ENCODE measurements at regions not wholly inside any gene's neighbourhood (a gene's known extent, or its start where the extent isn't known, plus 50 kb on each side); places are given as distances from the start of the nearest gene placed in this dataset.
"Not testable (repeated sequence)": the region's sequence is repeated elsewhere in the genome, so short reads cannot be mapped to it uniquely, and the experiment has no call there.

DNA sequence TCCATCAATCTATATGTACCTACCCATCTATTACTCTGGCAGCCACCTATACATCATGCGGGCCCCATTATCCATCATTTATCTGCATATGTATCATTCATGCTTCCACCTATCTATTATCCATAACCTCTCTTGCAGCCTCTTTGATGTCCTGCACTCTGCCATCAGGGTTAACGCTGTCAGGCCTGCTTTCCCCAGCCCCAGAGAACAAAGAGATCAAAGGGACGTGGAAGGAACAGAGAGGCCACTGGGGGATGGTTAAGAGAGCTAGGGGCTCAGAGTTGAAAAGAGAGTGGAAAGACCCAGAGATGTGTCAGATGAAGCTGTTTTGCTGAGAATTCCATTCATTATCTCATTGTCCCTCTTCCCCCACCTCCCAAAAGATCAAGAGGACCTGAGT lies 67.3 kb upstream of the CCDC167 start:
- Histone ChIP-seq H3K27me3 (replicated peaks; ENCODE audit: insufficient read depth) (peaks cover 4% of the 10 kb centered on the region), H3K4me3 (no peak overlapping the region), H3K4me1 (replicated peaks) (peaks cover 4% of the 10 kb centered on the region), H3K36me3 (no peaks in the 10 kb centered on the region), H3K27ac (no peak overlapping the region), H3K9me3 (no peaks in the 10 kb centered on the region)
- WGBS, result 83% methylated on average over 3 of the region's 3 CpGs
- no peak for DNase-seq (ENCODE audit: low spot score)
- TF ChIP-seq POLR2AphosphoS5 (IDR thresholded peaks at IDR 0.05), result no peak
- TF ChIP-seq POLR2A (IDR thresholded peaks at IDR 0.05), result no peak
- TF ChIP-seq, protein P1, sequence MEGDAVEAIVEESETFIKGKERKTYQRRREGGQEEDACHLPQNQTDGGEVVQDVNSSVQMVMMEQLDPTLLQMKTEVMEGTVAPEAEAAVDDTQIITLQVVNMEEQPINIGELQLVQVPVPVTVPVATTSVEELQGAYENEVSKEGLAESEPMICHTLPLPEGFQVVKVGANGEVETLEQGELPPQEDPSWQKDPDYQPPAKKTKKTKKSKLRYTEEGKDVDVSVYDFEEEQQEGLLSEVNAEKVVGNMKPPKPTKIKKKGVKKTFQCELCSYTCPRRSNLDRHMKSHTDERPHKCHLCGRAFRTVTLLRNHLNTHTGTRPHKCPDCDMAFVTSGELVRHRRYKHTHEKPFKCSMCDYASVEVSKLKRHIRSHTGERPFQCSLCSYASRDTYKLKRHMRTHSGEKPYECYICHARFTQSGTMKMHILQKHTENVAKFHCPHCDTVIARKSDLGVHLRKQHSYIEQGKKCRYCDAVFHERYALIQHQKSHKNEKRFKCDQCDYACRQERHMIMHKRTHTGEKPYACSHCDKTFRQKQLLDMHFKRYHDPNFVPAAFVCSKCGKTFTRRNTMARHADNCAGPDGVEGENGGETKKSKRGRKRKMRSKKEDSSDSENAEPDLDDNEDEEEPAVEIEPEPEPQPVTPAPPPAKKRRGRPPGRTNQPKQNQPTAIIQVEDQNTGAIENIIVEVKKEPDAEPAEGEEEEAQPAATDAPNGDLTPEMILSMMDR (IDR thresholded peaks at IDR 0.05), result no peak
- intact Hi-C loops (cut with DNase I), result loop anchor here (5.0 to 10.0 kb wide), 2 partner anchors 202 to 245 kb away; no protein-coding TSS in a partner anchor

DNA sequence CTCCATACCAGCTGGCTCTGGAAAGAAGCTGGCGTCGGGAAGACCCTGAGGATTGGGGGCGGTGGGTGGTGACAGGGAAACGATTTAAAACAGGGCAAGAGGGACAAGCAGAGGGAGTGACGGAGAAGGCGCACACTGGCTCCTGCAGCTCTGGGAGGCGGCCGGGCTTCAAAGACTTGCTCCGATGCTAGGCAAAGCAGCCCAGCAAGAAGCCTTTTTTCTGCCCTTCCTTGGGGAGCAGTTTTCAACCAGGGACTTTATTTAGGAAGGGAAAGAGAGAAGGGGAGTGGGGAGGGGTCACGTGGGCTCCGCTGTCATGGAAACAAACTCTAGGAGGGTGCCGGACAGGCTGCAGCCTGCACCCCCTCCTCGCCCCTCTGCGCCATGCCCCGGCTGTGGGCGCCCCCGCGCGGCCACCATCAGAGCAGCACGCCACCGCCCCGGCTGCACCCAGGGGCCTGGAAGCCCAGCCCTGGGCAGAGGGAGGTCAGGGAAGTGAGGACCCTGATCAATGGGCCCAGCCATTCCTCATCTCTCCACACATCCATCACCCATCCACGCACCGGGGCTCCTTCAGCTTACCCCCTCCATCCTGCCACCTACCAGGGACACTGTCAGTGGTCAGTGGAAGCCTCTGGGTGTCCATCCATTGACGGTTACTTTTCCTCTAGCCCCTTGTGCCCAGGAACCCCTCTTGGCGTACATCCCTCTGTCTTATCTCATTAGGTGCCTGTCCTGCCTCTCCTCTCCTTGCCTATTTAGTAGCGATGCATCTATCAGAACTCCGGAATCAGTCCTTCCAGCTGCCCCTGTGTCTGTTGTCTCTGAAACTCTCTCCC lies 66.6 kb upstream of the CCDC167 start:
- DNase-seq (ENCODE audit: low spot score), result peak; percentile 46
- H3K9me3 ChIP-seq, result no peaks in the 10 kb centered on the region
- TF ChIP-seq, protein P1 (IDR thresholded peaks at IDR 0.05), result peak; percentile 57 to 89 (median 78)
- TF ChIP-seq POLR2A (IDR thresholded peaks at IDR 0.05), result no peak
- 16% methylated on average over 28 of the region's 28 CpGs for WGBS
- H3K4me1 ChIP-seq (replicated peaks), result peaks cover 4% of the 10 kb centered on the region
- no peaks in the 10 kb centered on the region for H3K36me3 ChIP-seq
- no peak overlapping the region for H3K27ac ChIP-seq
- H3K4me3 ChIP-seq, result peak overlapping the region; percentile 12 to 23
- intact Hi-C loops (cut with DNase I), result loop anchor here (5.0 to 10.0 kb wide), 2 partner anchors 202 to 244 kb away; no protein-coding TSS in a partner anchor
- H3K27me3 ChIP-seq (replicated peaks; ENCODE audit: insufficient read depth), result peaks cover 4% of the 10 kb centered on the region

DNA sequence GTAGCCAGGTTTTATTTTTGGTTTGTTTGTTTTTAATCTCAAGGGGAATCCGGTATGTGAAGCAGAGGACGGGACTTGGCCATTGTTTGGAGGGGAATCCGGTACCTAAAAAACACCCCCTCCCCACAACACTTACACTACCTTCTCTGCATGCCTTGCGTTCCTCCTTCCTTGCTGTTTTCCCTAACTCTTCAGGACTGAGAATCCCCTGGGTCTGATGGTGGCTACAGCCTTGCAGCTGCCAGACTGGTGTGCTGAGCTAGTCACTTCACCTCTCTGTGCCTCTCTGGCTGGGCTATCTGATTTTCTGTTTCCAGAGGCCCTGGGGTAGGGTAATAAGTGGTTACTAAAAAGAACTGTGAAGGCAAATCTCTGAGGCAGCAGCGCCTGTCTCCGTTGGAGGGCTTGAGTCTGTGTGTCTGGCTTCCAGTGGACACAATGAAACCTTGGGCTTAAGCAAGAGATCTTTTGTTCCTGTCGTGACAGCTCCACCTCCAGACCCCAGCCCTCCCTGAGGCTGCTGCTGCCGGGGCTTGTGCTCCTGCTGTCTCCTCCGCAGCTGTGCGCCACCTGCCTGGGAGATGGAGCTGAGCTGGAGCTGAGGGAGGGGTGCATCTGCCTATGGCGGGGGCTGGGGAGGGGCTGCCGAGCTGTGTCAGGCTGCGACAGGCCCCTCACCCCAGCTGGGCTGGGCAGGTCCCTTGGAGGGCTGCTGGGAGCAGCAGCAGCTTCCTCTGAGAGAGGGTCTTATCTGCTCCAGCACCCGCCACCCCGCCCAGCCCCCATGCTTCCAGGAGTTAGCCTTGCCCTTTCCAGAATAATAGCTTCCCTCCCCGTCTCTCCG lies 65.8 kb upstream of the CCDC167 start:
- peaks cover 4% of the 10 kb centered on the region for H3K4me1 ChIP-seq (replicated peaks)
- intact Hi-C loops (cut with DNase I), result loop anchor here (5.0 to 10.0 kb wide), 2 partner anchors 201 to 243 kb away; no protein-coding TSS in a partner anchor
- H3K36me3 ChIP-seq, result no peaks in the 10 kb centered on the region
- peak overlapping the region; percentile 12 to 23 for H3K4me3 ChIP-seq
- no peak for TF ChIP-seq POLR2A (IDR thresholded peaks at IDR 0.05)
- TF ChIP-seq, protein P1 (IDR thresholded peaks at IDR 0.05), result peak in 1 of 4 experiments; percentile 22
- no peak for DNase-seq (ENCODE audit: low spot score)
- no peaks in the 10 kb centered on the region for H3K9me3 ChIP-seq
- H3K27ac ChIP-seq, result no peak overlapping the region
- 20% methylated on average over 16 of the region's 17 CpGs for WGBS
- H3K27me3 ChIP-seq (replicated peaks; ENCODE audit: insufficient read depth), result peaks cover 4% of the 10 kb centered on the region

DNA sequence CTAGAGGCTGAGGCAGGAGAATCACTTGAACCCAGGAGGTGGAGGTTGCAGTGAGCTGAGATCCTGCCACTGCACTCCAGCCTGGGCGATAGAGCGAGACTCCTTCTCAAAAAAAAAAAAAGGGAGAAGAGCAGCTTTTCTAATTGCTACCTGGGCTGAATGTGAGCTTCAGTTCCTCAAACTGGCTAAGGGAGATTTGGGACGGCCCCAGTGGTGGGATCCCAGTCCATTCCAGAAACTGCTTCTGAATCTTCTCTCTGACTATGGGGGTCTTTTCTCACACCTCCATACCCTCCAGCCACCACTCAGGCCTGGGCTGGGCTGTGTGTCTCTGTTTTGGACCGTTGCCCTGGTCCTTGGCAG lies 63.2 kb upstream of the CCDC167 start:
- H3K4me1 ChIP-seq (replicated peaks); H3K9me3 ChIP-seq; H3K4me3 ChIP-seq; H3K27ac ChIP-seq; H3K36me3 ChIP-seq; H3K27me3 ChIP-seq (replicated peaks; ENCODE audit: insufficient read depth); DNase-seq (ENCODE audit: low spot score): not testable (repeated sequence)
- WGBS, result 77% methylated on average over 4 of the region's 4 CpGs
- intact Hi-C loops (cut with DNase I), result loop anchor here (10.0 kb wide), 1 partner anchor 198 kb away; no protein-coding TSS in a partner anchor

DNA sequence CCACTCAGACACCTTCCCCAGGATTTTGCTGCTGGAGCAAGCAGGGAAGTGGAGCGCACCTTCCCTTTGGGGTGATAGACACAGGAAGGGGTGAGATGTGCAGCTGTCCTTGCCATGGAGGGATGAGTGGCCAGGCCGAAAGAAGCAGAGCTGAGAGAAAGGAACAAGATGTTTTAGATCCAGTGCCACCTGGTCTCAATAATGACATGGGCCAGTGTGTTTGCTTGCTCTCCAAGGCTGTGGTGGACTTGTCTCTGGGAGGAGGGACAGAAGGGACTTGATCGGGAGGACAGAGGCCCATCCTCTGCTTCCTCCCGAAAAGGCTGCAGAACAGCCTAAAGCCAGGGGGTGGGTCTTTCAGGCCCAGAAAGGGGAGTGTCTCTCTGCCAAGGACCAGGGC lies 61.7 kb upstream of the CCDC167 start:
- H3K36me3 ChIP-seq, result no peaks in the 10 kb centered on the region
- DNase-seq (ENCODE audit: low spot score), result no peak
- TF ChIP-seq, protein P1 (IDR thresholded peaks at IDR 0.05), result no peak
- TF ChIP-seq POLR2A (IDR thresholded peaks at IDR 0.05) (no peak), POLR2AphosphoS5 (IDR thresholded peaks at IDR 0.05) (no peak)
- no peak overlapping the region for H3K27ac ChIP-seq
- peaks cover 4% of the 10 kb centered on the region for H3K27me3 ChIP-seq (replicated peaks; ENCODE audit: insufficient read depth)
- no peak overlapping the region for H3K4me3 ChIP-seq
- H3K4me1 ChIP-seq (replicated peaks), result peaks cover 4% of the 10 kb centered on the region
- intact Hi-C loops (cut with DNase I), result loop anchor here (10.0 kb wide), 1 partner anchor 197 kb away; no protein-coding TSS in a partner anchor
- no peaks in the 10 kb centered on the region for H3K9me3 ChIP-seq
- 87% methylated on average over 4 of the region's 4 CpGs for WGBS
